OCI-LY1 (cell line): ENCODE measurements at regions not wholly inside any gene's neighbourhood (a gene's known extent, or its start where the extent isn't known, plus 50 kb on each side); places are given as distances from the start of the nearest gene placed in this dataset.

ENCODE experiments used
- CTCF ChIP-seq: fragments of 200-600 bp; sonication (generic), shearing (Covaris generic); IDR thresholded peaks from 2 replicates; pipeline ENCODE4 v1.5.1; 2017; ENCODE audit warnings: mild to moderate bottlenecking, antibody characterized with exemption, low read length, moderate library complexity, mixed read lengths
- EZH2 ChIP-seq: fragments of 200-600 bp; sonication (generic), shearing (Covaris generic); IDR thresholded peaks from 2 replicates; pipeline ENCODE4 v1.8.0; 2017; ENCODE audit warnings: borderline replicate concordance, mixed run types, mild to moderate bottlenecking, antibody characterized with exemption, low read length, moderate library complexity, mixed read lengths

- TF ChIP-seq EZH2, result no peak
- TF ChIP-seq CTCF, result no peak
Measured at GRCh38 chr3:177364236-177364635, 167.0 kb upstream of the TBL1XR1 start.
